Ascending aorta (tissue), 2 donors: ENCODE measurements at regions not wholly inside any gene's neighbourhood (a gene's known extent, or its start where the extent isn't known, plus 50 kb on each side); places are given as distances from the start of the nearest gene placed in this dataset.

Experiments used
- DNase-seq, 2 donors: peaks; one replicate each; pipeline ENCODE4 v3.0.0-alpha.2; 2019; ENCODE audit warnings: low spot score in 2 of 2
- H3K27ac ChIP-seq, 2 donors: fragments of 200-600 bp; sonication (generic); one replicate each; pipeline ENCODE4 v1.5.1; 2016 to 2017; ENCODE audit warnings: mild to moderate bottlenecking in 1 of 2
- H3K27me3 ChIP-seq: fragments of 200-600 bp; sonication (generic); one replicate; pipeline ENCODE4 v1.5.1; 2017
- H3K36me3 ChIP-seq, 2 donors: fragments of 200-600 bp; sonication (generic); one replicate each; pipeline ENCODE4 v1.5.1; 2016
- H3K4me1 ChIP-seq, 2 donors: fragments of 200-600 bp; sonication (generic); one replicate each; pipeline ENCODE4 v1.5.1; 2016 to 2017; ENCODE audit warnings: mild to moderate bottlenecking in 1 of 2
- H3K4me3 ChIP-seq, 2 donors: fragments of 200-600 bp; sonication (generic); one replicate each; pipeline ENCODE4 v1.5.1; 2016 to 2017; ENCODE audit warnings: mild to moderate bottlenecking in 1 of 2
- H3K9me3 ChIP-seq, 2 donors: fragments of 200-600 bp; sonication (generic); one replicate each; pipeline ENCODE4 v1.5.1; 2016
- CTCF ChIP-seq, 3 experiments: fragments of 200-600 bp in 2 of 3; fragments of 450-650 bp in 1 of 3; sonication (generic) in 2 of 3; IDR thresholded peaks; one replicate each; pipeline ENCODE4 v1.5.1; 2016 to 2019; ENCODE audit warnings: antibody characterized with exemption in 3 of 3, mild to moderate bottlenecking in 1 of 3, moderate library complexity in 1 of 3
- intact Hi-C: fragments of 100-400 bp; cut with DNase I; formaldehyde crosslinking; loops from one replicate; pipeline ENCODE4 v1.15.1; 2023

GRCh38 chr6:105570416-105570815 is 167.5 kb upstream of the PREP start:
- DNase-seq: no peak
- no peaks in the 10 kb centered on the region for H3K9me3 ChIP-seq
- no peak overlapping the region for H3K4me3 ChIP-seq
- H3K4me1 ChIP-seq: no peaks in the 10 kb centered on the region
- intact Hi-C loops: no loop called here
- no peaks in the 10 kb centered on the region for H3K36me3 ChIP-seq
- no peaks in the 10 kb centered on the region for H3K27me3 ChIP-seq
- no peak overlapping the region for H3K27ac ChIP-seq
- no peak for TF ChIP-seq CTCF (IDR thresholded peaks at IDR 0.05)

GRCh38 chr6:105569706-105570105 is 166.8 kb upstream of the PREP start:
- no peak for TF ChIP-seq CTCF (IDR thresholded peaks at IDR 0.05)
- DNase-seq: no peak
- Histone ChIP-seq H3K27me3 (no peaks in the 10 kb centered on the region), H3K4me3 (no peak overlapping the region), H3K4me1 (no peaks in the 10 kb centered on the region), H3K9me3 (no peaks in the 10 kb centered on the region), H3K36me3 (no peaks in the 10 kb centered on the region), H3K27ac (no peak overlapping the region)
- intact Hi-C loops: no loop called here

GRCh38 chr6:105568751-105569150 is 165.9 kb upstream of the PREP start:
- no peak for TF ChIP-seq CTCF (IDR thresholded peaks at IDR 0.05)
- Histone ChIP-seq H3K4me3 (no peak overlapping the region), H3K27ac (no peak overlapping the region), H3K9me3 (no peaks in the 10 kb centered on the region), H3K4me1 (no peaks in the 10 kb centered on the region), H3K36me3 (no peaks in the 10 kb centered on the region), H3K27me3 (no peaks in the 10 kb centered on the region)
- no peak for DNase-seq
- intact Hi-C loops: no loop called here

- H3K9me3 ChIP-seq: no peaks in the 10 kb centered on the region
- no peaks in the 10 kb centered on the region for H3K4me1 ChIP-seq
- DNase-seq: no peak
- no peak for TF ChIP-seq CTCF (IDR thresholded peaks at IDR 0.05)
- H3K4me3 ChIP-seq: no peak overlapping the region
- no peaks in the 10 kb centered on the region for H3K36me3 ChIP-seq
- H3K27ac ChIP-seq: no peak overlapping the region
- no peaks in the 10 kb centered on the region for H3K27me3 ChIP-seq
- intact Hi-C loops: no loop called here
These were observed 165.3 kb upstream of the PREP start for GRCh38 chr6:105568142-105568541.

GRCh38 chr6:105567140-105567539 is 164.3 kb upstream of the PREP start:
- no peaks in the 10 kb centered on the region for H3K36me3 ChIP-seq
- H3K27ac ChIP-seq: no peak overlapping the region
- H3K9me3 ChIP-seq: no peaks in the 10 kb centered on the region
- intact Hi-C loops: no loop called here
- no peak overlapping the region for H3K4me3 ChIP-seq
- DNase-seq: no peak
- H3K27me3 ChIP-seq: no peaks in the 10 kb centered on the region
- H3K4me1 ChIP-seq: no peaks in the 10 kb centered on the region
- TF ChIP-seq CTCF (IDR thresholded peaks at IDR 0.05): no peak

- no peak overlapping the region for H3K27ac ChIP-seq
- no peaks in the 10 kb centered on the region for H3K27me3 ChIP-seq
- intact Hi-C loops: no loop called here
- H3K9me3 ChIP-seq: no peaks in the 10 kb centered on the region
- TF ChIP-seq CTCF (IDR thresholded peaks at IDR 0.05): no peak
- H3K4me3 ChIP-seq: no peak overlapping the region
- no peak for DNase-seq
- no peaks in the 10 kb centered on the region for H3K36me3 ChIP-seq
- H3K4me1 ChIP-seq: no peaks in the 10 kb centered on the region
These were observed 163.6 kb upstream of the PREP start for GRCh38 chr6:105566503-105566902.
